GM19372 (cell line): ENCODE measurements at regions not wholly inside any gene's neighbourhood (a gene's known extent, or its start where the extent isn't known, plus 50 kb on each side); places are given as distances from the start of the nearest gene placed in this dataset.
A peak's percentile ranks its signal among the peaks of the same experiment; 100 is the strongest.
"Not testable (repeated sequence)": the region's sequence is repeated elsewhere in the genome, so short reads cannot be mapped to it uniquely, and the experiment has no call there.

Experiments used
- ATAC-seq: cut with Tn5 transposase; IDR thresholded peaks from one replicate; pipeline ENCODE4 v1.9.1; 2021; ENCODE audit warnings: mild to moderate bottlenecking, low read depth, moderate library complexity; ENCODE audit not compliant: unreplicated experiment

GRCh38 chr7:149714081-149714909 is 59.1 kb downstream of the ZNF467 start:
- ATAC-seq: peak; percentile 96

- ATAC-seq: no peak
Observed at GRCh38 chr7:149713731-149714068, 59.7 kb downstream of the ZNF467 start.

- ATAC-seq: no peak
Observed at GRCh38 chr7:149713061-149713730, 60.2 kb downstream of the ZNF467 start.

GRCh38 chr7:149708026-149708425 is 65.4 kb downstream of the ZNF467 start:
- ATAC-seq: no peak

GRCh38 chr7:149707448-149707886 is 65.9 kb downstream of the ZNF467 start:
- no peak for ATAC-seq

- ATAC-seq: no peak
Observed at GRCh38 chr7:149706398-149706797, 67.0 kb downstream of the ZNF467 start.

GRCh38 chr7:149704507-149704906 is 68.9 kb downstream of the ZNF467 start:
- no peak for ATAC-seq

GRCh38 chr7:149703044-149703650 is 70.2 kb downstream of the ZNF467 start:
- ATAC-seq: no peak

- no peak for ATAC-seq
Observed at GRCh38 chr7:149701495-149702240, 71.7 kb downstream of the ZNF467 start.

GRCh38 chr7:149697767-149698166 is 75.6 kb downstream of the ZNF467 start:
- not testable (repeated sequence) for ATAC-seq

- ATAC-seq: no peak
Observed at GRCh38 chr7:149696280-149696679, 77.1 kb downstream of the ZNF467 start.

GRCh38 chr7:149692557-149692982 is 80.8 kb downstream of the ZNF467 start:
- ATAC-seq: no peak

- no peak for ATAC-seq
Observed at GRCh38 chr7:149692056-149692455, 81.3 kb downstream of the ZNF467 start.

GRCh38 chr7:149690688-149691446 is 82.5 kb downstream of the ZNF467 start:
- no peak for ATAC-seq

- no peak for ATAC-seq
Observed at GRCh38 chr7:149689291-149689721, 84.1 kb downstream of the ZNF467 start.

- ATAC-seq: no peak
Observed at GRCh38 chr7:149688836-149689235, 84.6 kb downstream of the ZNF467 start.

- not testable (repeated sequence) for ATAC-seq
Observed at GRCh38 chr7:149687820-149688219, 85.6 kb downstream of the ZNF467 start.

- ATAC-seq: no peak
Observed at GRCh38 chr7:149686449-149686848, 86.9 kb downstream of the ZNF467 start.

- no peak for ATAC-seq
Observed at GRCh38 chr7:149686011-149686410, 87.4 kb downstream of the ZNF467 start.

- ATAC-seq: no peak
Observed at GRCh38 chr7:149685455-149685854, 87.9 kb downstream of the ZNF467 start.
